ENCODE measurements at regions not wholly inside any gene's neighbourhood (a gene's known extent, or its start where the extent isn't known, plus 50 kb on each side); places are given as distances from the start of the nearest gene placed in this dataset.

DNA sequence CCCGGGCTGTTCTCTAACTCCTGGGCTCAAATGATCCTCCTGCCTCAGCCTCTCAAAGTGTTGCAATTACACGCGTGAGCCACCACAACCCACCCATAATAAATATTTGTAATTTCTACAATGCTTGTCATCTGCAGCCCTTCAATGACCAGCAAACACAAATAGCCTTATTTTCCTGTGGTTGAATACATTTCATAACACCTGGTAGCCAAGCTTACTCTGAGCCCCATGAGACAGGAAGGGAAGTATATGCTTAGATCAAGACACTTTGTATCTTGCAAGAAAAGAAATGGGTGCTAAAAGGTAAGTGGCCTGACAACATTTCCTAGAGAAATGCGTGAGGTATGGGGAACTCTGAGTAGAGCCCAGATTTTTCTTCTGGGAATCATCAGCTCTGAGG is 56.9 kb upstream of the PDGFRA start:
- Histone ChIP-seq H3K79me2 (ENCODE audit: control insufficient read depth, insufficient read depth, low read length) (no peaks in the 10 kb centered on the region), H3K9me3 (ENCODE audit: control insufficient read depth, low read depth, low read length) (no peaks in the 10 kb centered on the region), H3K4me3 (ENCODE audit: control insufficient read depth in 2 of 3, extremely low read depth in 1 of 3, insufficient read depth in 2 of 3, low read depth in 1 of 3, low read length in 3 of 3) (no peak overlapping the region), H3K4me1 (ENCODE audit: control insufficient read depth, extremely low read depth, insufficient read depth, low read length) (no peaks in the 10 kb centered on the region), H4K20me1 (ENCODE audit: control insufficient read depth, extremely low read depth, insufficient read depth, low read length) (no peaks in the 10 kb centered on the region), H3K27ac (ENCODE audit: control insufficient read depth, insufficient read depth, low read length) (no peak overlapping the region), H3K4me2 (ENCODE audit: control insufficient read depth, extremely low read depth, insufficient read depth, low read depth, low read length) (no peak overlapping the region), H3K36me3 (ENCODE audit: control insufficient read depth in 2 of 2, extremely low read depth in 1 of 2, insufficient read depth in 2 of 2, low read length in 2 of 2) (no peaks in the 10 kb centered on the region), H2AFZ (ENCODE audit: control insufficient read depth, low read length) (no peak overlapping the region), H3K27me3 (ENCODE audit: control insufficient read depth, extremely low read depth, insufficient read depth, low read length) (no peaks in the 10 kb centered on the region), H3K9me1 (ENCODE audit: control insufficient read depth, extremely low read depth, insufficient read depth, low read length) (no peaks in the 10 kb centered on the region), H3K9ac (ENCODE audit: control insufficient read depth, extremely low read depth, insufficient read depth, low read length) (no peak overlapping the region)
- no peak for TF ChIP-seq EZH2 (IDR thresholded peaks at IDR 0.05; ENCODE audit: low read length)
- TF ChIP-seq, protein P1, sequence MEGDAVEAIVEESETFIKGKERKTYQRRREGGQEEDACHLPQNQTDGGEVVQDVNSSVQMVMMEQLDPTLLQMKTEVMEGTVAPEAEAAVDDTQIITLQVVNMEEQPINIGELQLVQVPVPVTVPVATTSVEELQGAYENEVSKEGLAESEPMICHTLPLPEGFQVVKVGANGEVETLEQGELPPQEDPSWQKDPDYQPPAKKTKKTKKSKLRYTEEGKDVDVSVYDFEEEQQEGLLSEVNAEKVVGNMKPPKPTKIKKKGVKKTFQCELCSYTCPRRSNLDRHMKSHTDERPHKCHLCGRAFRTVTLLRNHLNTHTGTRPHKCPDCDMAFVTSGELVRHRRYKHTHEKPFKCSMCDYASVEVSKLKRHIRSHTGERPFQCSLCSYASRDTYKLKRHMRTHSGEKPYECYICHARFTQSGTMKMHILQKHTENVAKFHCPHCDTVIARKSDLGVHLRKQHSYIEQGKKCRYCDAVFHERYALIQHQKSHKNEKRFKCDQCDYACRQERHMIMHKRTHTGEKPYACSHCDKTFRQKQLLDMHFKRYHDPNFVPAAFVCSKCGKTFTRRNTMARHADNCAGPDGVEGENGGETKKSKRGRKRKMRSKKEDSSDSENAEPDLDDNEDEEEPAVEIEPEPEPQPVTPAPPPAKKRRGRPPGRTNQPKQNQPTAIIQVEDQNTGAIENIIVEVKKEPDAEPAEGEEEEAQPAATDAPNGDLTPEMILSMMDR (optimal IDR thresholded peaks at IDR 0.05 in 1 of 3, IDR thresholded peaks at IDR 0.05 in 1 of 3, conservative IDR thresholded peaks at IDR 0.05 in 1 of 3; ENCODE audit: extremely low read depth in 1 of 3, insufficient read depth in 2 of 3, low read length in 3 of 3), result no peak
- dilution Hi-C loops (cut with MboI; ENCODE audit: extremely low pct_ligation_motif_present, low sequenced_read_pairs), result no loop called here
- FAIRE-seq (no peak), DNase-seq (ENCODE audit: low read depth, low spot score) (no peak)

- Histone ChIP-seq H4K20me1 (ENCODE audit: control insufficient read depth, extremely low read depth, insufficient read depth, low read length) (no peaks in the 10 kb centered on the region), H3K79me2 (ENCODE audit: control insufficient read depth, insufficient read depth, low read length) (no peaks in the 10 kb centered on the region), H3K9me1 (ENCODE audit: control insufficient read depth, extremely low read depth, insufficient read depth, low read length) (no peaks in the 10 kb centered on the region), H2AFZ (ENCODE audit: control insufficient read depth, low read length) (no peak overlapping the region), H3K36me3 (ENCODE audit: control insufficient read depth in 2 of 2, extremely low read depth in 1 of 2, insufficient read depth in 2 of 2, low read length in 2 of 2) (no peaks in the 10 kb centered on the region), H3K9me3 (ENCODE audit: control insufficient read depth, low read depth, low read length) (no peaks in the 10 kb centered on the region), H3K4me2 (ENCODE audit: control insufficient read depth, extremely low read depth, insufficient read depth, low read depth, low read length) (no peak overlapping the region), H3K27me3 (ENCODE audit: control insufficient read depth, extremely low read depth, insufficient read depth, low read length) (no peaks in the 10 kb centered on the region), H3K9ac (ENCODE audit: control insufficient read depth, extremely low read depth, insufficient read depth, low read length) (no peak overlapping the region), H3K4me1 (ENCODE audit: control insufficient read depth, extremely low read depth, insufficient read depth, low read length) (no peaks in the 10 kb centered on the region), H3K4me3 (ENCODE audit: control insufficient read depth in 2 of 3, extremely low read depth in 1 of 3, insufficient read depth in 2 of 3, low read depth in 1 of 3, low read length in 3 of 3) (no peak overlapping the region), H3K27ac (ENCODE audit: control insufficient read depth, insufficient read depth, low read length) (no peak overlapping the region)
- dilution Hi-C loops (cut with MboI; ENCODE audit: extremely low pct_ligation_motif_present, low sequenced_read_pairs), result no loop called here
- TF ChIP-seq EZH2 (IDR thresholded peaks at IDR 0.05; ENCODE audit: low read length), result no peak
- TF ChIP-seq, protein P1 (optimal IDR thresholded peaks at IDR 0.05 in 1 of 3, IDR thresholded peaks at IDR 0.05 in 1 of 3, conservative IDR thresholded peaks at IDR 0.05 in 1 of 3; ENCODE audit: extremely low read depth in 1 of 3, insufficient read depth in 2 of 3, low read length in 3 of 3), result no peak
- FAIRE-seq, result no peak
- DNase-seq (ENCODE audit: low read depth, low spot score), result no peak
These were observed 55.7 kb upstream of the PDGFRA start for GRCh38 chr4:54173281-54173912.

All from keratinocyte (primary cell).